HPDE6-E6E7 (cell line): ENCODE measurements at regions not wholly inside any gene's neighbourhood (a gene's known extent, or its start where the extent isn't known, plus 50 kb on each side); places are given as distances from the start of the nearest gene placed in this dataset.
"Not testable (repeated sequence)": the region's sequence is repeated elsewhere in the genome, so short reads cannot be mapped to it uniquely, and the experiment has no call there.

Source experiments
- DNase-seq: peaks from one replicate; pipeline ENCODE4 v3.0.0; 2011; ENCODE audit warnings: missing footprints; ENCODE audit errors: extremely low spot score

DNA sequence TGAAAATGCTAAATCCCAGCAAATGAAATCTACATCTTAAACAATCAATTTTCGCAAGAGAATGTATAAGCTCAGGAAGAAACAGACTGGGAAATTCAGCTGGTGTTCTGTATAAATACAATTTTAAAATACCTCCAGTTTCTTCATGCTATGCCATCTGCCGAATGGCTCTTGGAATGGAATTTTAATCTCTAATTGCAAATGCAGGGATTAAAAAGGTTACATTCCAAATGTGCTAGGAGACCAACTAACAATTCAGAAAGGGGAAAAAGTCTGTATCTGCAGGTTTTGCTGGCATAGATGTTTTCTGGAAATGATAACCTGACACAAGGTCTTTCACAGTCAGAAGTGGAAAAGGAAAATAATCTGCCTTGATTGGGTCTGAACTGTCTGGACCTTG lies 379.7 kb downstream of the MAT2B start:
- DNase-seq = no peak

DNA sequence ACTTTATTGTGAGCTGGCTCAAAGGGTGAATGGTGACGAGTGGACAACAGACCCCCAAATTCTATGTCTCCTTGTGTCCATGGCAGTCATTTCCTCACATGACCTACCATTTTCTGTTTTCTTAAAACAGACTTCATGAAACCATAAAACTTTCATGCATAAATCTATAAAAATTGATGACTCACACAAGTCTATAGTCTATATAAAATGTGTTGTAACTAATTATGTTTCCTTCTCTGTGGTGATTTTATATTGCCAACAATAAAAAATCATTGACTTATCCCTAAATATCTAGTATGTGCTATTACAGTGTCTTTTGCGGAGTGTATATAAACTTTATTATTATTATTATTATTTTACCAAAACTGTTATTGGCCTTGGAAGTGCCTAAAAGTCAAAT lies 382.4 kb downstream of the MAT2B start:
- DNase-seq = no peak

DNA sequence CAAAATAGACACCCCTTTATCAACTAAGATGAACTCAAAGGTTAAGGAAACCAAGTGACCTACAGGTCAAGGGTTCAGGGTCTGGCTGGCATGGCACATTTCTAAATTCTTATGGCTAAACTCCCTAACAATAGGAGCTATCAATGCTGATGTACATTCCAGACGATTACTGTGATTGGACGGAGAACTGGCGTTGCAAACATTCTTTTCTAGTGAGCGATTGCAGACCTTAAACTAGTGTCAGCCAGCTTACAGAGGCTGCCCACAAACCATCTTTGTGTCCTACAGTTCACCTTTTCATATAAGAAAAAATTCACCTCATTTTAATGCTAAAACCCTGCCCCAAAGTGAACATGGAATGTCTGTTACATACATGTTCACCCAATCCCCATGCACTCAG lies 382.9 kb downstream of the MAT2B start:
- DNase-seq = no peak

DNA sequence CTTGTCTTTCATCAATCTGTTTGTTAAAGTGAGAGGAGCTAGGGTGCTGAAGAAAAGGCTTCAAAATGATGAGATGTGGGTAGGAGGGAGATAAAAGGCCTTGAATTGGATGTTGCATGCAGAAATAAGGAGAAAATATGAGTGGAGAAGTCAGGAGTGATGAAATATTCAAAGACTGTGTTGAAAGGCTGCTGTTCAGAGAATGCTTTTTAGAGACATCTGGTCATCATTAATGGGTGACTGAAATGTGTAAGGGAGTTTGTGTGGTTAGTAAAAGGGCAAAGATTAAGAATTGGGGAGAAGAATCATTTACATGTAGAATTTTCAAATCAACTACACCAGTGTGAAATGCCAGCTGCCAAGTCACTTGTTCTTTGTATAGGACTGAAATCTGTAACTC lies 383.9 kb downstream of the MAT2B start:
- DNase-seq = no peak

DNA sequence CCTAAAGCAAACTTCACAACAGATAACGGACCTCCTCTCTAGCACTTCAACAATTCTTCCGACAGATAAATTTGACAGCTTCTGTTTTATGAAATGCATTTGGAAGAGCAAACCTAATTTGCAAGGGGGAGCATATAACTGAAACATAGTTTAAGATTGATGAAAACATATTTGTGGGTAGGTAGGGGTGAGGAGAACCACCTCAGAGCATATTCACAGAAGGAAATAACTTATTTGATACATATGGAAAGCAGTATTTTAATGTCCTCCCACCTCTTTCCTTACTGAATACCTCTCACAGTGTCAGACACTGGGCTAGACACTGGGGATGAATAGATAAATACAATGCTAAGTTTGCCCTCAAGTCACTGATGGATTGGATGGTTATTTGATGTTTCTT lies 384.8 kb downstream of the MAT2B start:
- no peak for DNase-seq

DNA sequence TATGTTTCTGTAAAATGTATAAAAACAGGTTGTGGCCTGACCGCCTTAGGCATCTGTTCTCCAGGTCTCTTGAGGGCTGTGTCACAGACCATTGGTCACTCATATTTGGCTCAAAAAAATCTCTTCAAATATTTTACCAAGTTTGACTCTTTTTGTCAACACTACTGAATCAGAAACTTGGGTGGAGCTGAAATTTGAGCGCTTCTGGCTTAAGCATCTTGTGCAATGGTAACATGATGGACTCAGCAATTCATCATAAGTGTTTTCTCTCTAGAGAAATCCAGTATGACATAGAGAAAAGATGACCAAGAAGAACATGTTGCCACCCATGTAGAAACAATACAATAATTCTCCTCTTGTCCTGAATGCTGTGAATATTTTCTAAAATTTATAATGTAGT lies 387.9 kb downstream of the MAT2B start:
- no peak for DNase-seq

DNA sequence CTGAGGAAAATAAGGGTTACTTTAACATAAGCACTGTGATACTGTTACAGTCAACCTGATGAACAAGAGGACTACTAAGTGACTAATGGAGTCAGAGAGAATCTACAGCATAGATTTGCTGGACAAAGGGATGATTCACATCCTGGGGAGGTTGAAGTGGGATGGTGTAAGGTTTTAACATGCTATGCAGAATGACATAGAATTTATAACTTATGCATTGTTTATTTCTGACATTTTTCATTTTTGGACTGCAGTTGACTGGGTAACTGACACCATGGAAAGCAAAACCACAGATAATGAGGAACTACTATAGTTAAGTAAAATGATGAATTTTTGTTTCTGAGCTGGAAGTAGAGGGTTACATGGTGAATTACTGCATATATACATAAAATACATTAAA lies 389.2 kb downstream of the MAT2B start:
- peak; percentile 61 for DNase-seq

DNA sequence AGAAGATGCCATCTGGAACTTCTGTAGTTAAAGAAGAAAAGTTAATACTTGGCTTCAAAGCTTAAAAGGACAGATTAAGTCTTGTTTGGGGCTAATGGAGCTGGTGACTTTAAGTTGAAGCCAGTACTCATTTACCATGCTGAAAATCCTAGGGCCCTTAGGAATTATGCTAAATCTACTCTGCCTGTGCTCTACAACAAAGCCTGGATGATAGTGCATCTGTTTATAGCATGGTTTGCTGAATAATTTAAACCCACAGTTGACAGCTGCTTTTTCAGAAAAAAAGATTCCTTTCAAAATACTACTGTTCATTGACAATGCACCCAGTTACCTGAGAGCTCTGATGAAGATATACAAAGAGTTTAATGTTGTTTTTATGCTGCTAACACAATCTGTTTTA lies 393.5 kb downstream of the MAT2B start:
- DNase-seq = no peak

DNA sequence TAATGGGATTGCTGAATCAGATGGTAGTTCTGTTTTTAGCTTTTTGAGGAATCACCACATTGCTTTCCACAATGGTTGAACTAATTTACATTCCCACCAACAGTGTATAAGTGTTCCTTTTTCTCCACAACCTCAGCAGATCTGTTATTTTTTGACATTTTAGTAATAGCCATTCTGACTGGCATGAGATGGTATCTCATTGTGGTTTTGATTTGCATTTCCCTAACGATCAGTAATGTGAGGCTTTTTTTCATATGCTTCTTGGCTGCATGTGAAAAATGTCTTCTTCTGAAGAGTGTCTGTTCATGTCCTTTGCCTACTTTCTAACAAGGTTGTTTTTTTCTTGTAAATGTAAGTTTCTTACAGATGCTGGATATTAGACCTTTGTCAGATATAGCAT lies 402.4 kb downstream of the MAT2B start:
- DNase-seq = not testable (repeated sequence)

DNA sequence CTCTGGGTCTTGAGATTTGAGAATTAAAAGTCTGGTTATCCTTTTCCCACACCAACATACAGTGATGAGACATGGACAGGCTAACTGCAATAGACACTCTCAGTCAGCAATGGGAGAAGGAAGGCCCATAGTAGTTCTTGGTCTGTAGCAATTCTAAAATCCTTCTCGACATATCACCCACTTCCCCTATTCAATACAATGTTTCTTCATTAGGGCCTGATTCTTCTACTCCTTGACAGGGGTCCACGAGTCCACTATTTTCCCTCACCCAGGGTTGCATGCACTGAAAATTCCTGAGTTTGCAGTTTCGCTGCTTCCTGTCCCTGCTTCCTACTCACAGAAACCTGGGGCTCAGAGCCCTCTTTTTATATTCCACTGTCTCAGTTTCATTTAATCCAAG lies 402.8 kb downstream of the MAT2B start:
- no peak for DNase-seq

DNA sequence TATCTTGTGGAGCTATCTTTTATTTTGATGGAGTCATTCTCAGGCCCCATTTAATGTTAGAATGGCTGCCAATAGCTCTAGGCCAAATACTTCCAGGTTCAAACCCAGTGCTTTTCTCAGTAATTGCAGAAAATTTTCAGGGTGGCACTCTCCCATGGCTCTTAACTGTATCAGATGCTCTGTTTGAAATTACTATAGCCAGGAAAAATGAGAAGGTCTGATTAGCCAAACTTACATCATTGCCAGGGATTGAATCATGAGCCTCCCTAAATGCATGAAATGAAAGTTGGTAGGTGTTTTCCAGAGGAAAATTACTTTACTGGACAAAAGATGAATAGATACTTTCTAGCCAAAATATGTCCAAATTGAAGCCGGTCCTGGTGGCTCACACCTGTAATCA lies 404.8 kb downstream of the MAT2B start:
- DNase-seq = no peak

DNA sequence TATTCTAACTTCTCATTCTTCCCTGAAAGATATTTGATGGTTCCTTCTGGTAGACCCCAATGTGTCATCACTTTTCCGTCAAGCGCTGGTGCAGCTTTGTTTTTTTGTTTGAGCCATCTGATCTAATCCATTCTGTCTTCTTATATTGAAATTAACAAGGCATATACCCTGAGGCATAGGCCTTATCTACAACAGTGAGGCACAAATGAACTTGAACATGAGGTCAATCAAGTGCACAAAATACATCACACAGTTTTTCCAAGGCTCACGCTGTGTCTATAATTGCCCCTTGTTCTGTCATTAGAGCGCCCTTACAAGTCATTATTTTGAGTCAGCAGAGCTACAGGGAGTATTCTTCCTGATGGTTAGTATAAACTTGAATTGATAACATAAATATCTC lies 406.6 kb downstream of the MAT2B start:
- DNase-seq = no peak

DNA sequence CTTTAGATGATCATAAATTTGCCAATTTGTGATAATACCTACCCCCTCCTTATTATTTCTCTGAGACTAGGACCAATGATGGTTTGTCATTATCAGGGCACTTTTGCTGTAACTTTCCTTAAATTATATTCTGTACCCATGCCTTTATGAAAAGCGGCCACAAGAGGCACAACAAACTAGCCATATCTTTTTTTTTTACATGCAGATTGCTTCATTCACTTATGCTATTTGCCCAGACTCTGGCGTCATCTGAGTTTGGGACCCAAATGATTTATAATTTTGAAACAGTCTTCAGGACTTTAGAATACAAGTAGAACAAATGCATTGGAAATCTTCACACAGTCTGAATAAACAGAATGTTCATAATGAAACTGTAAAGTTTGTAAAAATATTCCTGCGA lies 408.1 kb downstream of the MAT2B start:
- DNase-seq = no peak

DNA sequence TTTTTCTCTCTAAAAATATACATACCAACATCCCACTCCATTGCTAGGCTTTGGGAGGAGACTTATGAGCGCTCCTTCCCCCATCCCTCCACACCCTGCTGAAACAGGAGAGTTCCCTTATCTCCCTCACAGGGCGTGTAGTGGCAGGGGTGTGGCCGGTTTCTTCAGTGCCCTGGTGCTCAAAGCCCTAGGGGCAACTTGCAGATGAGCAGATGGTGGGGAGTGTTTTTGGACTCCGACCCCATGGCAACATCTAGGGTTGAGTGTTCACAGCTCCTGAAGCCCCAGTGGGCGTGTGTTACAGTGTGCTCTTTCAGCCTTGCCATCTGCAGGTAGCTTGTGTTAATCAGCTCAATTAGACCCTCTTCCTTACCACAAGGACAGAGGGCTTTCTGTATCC lies 409.5 kb downstream of the MAT2B start:
- DNase-seq = no peak

DNA sequence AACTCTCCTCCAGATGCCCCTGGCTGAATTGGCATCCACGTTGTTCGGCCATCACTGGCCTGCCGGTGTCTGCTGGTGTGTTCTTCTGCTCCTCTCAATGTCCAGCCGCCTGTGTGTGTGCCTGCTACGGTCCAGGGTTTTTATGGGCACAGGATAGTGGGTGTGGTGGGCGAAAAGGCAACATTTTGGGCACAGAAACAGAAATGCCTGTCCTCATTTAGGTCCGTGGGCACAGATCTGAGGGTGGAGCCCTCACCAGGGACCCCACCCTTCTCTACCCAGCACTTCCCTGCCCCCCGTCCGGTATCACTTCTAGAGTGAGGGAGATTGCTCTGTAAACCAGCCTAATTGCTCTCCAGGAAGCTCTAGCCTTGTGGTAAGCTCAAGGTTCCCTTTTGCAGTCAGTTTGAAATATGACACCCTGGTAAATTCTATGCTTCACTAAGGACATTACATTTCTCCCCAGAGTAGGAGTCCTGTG lies 410.1 kb downstream of the MAT2B start:
- no peak for DNase-seq

DNA sequence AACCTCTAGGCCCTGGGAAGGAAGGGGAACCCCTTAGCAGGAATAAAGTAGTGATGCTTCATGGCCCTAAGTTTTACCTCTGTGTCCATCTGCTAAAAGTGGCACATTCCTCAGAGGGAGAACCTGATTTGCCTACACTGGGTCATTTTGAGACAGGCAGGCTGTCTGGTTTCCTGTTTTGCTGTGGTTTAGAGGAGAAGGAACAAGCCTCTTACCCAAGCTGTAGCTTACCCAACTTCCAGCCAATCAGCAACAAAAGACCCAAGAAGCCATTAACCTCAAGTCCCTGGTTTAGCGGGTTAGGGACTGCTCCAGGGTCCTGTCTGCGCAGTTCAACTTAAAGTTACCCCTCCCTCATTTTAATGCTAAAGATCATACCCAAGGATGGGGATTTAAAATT lies 411.0 kb downstream of the MAT2B start:
- DNase-seq = no peak

DNA sequence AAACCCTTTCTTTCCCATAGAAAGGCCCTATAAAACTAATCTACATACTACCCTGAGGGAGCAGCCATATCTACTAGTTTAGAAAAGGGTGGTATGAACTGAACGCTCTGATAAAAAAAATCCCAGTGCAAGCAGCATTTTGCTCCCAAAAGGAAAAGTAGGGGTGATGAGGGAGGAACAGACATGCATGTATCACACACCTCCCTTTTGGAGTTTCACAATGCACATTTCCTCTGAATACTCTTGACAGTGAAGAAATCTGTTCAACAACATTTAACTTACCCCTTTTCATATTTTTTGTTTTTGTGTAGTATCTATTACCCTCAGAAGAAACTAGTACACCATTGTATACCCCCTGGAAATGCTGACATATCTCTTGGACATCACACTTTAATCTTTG lies 411.4 kb downstream of the MAT2B start:
- no peak for DNase-seq

DNA sequence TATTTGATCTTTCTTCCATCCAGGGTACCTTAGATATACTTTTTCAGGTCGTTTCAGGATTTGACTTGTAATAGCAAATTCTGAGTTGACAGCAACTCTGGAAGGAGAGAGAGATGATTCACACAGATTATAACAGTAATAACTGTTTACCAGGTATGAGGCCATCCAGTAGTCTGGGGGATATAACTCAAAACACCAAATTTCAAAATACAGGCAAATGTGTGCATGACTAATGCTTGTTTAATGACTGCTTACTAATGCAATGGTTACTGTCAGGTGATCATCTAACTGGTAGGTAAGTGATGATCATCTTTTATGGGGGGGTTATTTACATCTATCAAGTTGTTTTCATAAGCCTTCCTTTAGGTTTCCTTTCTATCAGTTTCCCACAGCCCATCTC lies 412.3 kb downstream of the MAT2B start:
- peak; percentile 19 for DNase-seq

DNA sequence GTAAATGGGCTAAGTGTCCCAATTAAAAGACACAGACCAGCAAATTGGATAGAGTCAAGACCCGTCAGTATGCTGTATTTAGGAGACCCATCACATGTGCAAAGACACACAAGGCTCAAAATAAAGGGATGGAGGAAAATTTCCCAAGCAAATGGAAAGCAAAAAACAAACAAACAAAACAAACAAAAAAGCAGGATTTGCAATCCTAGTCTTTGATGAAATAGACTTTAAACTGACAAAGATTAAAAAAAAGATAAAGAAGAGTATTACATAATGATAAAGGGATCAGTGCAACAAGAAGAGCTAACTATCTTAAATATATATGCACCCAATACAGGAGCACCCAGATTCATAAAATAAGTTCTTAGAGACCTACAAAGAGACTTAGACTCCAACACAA lies 429.6 kb downstream of the MAT2B start:
- not testable (repeated sequence) for DNase-seq

DNA sequence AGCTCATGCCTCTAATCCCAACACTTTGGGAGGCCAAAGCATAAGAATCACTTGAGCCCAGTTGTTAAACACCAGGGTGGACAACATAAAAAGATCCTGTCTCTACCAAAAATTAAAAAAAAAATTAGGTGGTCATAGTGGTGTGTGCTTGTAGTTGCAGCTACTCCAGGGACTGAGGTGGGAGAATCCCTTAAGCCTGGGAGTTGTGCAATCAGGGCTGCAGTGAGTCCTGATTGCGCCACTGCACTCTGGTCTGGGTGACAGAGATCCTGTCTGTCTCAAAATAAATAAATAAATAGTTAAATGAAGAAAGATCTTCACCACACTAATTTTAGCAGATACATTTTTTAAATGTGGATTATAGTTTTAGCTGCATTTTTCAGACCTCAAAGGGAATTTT lies 433.2 kb downstream of the MAT2B start:
- DNase-seq = no peak

DNA sequence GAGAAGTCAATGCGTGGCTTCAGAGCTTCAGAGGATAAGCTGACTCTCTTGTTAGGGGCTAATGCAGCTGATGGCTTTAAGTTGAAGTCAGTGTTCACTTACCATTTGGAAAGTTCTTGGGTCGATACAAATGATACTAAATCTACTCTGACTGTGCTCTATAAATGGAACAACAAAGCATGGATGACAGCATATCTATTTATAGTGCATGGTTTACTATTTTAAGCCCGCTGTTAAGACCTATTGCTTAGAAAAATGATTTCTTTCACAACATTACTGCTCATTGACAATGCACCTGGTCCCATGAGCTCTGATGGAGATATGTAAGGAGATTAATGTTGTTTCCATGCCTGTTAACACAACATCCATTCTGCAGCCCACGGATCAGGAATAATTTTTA lies 435.7 kb downstream of the MAT2B start:
- no peak for DNase-seq

DNA sequence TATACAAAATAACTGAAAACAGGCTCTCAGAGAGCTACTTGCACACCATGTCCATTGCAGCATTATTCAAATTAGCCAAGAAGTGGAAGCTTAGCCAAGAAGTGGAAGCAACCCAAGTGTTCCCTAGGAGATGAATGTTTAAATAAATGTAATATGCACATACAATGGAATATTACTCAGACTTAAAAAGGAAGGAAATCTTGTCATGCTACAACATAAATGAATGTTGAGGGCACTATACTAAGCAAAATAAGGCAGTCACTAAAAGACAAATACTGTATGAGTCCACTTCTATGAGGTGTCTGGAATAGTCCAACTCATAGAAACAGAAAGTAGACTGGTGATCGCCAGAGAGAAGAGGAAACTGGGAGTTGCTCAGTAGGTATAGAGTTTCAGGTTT lies 438.1 kb downstream of the MAT2B start:
- no peak for DNase-seq

DNA sequence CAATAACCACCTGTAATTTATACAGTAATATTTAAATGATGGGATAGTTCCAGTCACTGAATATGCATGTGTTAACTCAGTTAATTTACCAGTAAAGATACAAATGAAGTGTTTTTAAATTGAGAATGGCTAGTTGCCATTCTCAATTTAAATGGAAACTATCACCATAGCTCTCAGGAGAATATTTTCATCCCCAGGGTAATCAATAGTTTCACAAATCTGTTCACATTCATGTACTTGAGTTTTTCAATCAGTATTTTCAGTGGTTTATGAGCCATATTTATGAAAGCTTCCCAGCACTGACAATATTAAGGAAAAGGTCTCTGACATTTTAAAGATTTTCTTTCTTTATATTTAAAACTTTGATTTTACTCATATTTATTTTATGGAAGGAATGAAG lies 439.3 kb downstream of the MAT2B start:
- DNase-seq = no peak

DNA sequence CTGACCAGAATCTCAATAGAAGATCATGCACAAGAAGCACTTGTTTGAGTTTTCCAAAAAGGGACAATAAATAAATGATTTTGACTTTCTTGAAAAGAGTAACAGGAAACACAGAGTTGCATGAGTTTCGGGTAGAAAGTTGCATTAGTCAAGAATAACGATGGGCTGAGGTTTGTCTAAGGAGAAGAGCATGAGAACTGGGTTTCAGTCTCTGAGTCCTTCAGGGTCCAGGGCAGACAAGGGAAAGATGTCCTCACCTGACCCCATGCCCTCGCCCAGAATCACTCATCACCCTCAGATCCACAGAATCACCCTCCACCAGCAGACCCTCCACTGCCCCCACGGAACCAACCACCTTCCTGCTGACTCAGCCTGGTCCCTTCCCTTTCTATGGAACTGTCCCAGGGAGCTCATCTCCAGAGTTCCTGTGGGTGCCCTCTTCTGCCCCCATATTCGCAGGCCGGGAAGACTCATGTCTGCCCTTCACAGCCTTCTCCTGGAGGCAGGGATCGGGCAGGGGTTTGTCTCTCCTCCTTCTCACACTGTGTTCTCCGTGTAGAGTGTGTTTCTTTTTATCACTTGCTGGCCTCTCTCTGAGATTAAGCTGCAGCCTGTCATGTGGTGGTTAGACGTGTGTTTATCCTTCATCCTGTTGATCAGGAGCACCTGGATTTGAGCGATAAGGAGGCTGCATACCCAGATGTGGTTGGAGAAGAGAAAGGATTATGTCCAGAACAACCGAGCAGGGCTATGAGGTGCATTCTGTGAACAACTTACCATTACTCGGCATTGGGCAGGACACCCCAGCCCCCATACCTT lies 442.6 kb downstream of the MAT2B start:
- DNase-seq = no peak
